ENCODE measurements at regions not wholly inside any gene's neighbourhood (a gene's known extent, or its start where the extent isn't known, plus 50 kb on each side); places are given as distances from the start of the nearest gene placed in this dataset.
"Not testable (repeated sequence)": the region's sequence is repeated elsewhere in the genome, so short reads cannot be mapped to it uniquely, and the experiment has no call there.

GRCh38 chr17:77036841-77037381 is 103.9 kb upstream of the SEC14L1 start:
- no peak for DNase-seq (ENCODE audit: extremely low read depth in 1 of 2, low read depth in 1 of 2)

GRCh38 chr17:77037943-77038342 is 102.8 kb upstream of the SEC14L1 start:
- no peak for DNase-seq (ENCODE audit: extremely low read depth in 1 of 2, low read depth in 1 of 2)

- no peak for DNase-seq (ENCODE audit: extremely low read depth in 1 of 2, low read depth in 1 of 2)
Measured at GRCh38 chr17:77038884-77039555, 101.7 kb upstream of the SEC14L1 start.

- no peak for DNase-seq (ENCODE audit: extremely low read depth in 1 of 2, low read depth in 1 of 2)
Measured at GRCh38 chr17:77042476-77043231, 98.1 kb upstream of the SEC14L1 start.

- DNase-seq (ENCODE audit: extremely low read depth in 1 of 2, low read depth in 1 of 2), result no peak
Measured at GRCh38 chr17:77045441-77046041, 95.2 kb upstream of the SEC14L1 start.

DNA sequence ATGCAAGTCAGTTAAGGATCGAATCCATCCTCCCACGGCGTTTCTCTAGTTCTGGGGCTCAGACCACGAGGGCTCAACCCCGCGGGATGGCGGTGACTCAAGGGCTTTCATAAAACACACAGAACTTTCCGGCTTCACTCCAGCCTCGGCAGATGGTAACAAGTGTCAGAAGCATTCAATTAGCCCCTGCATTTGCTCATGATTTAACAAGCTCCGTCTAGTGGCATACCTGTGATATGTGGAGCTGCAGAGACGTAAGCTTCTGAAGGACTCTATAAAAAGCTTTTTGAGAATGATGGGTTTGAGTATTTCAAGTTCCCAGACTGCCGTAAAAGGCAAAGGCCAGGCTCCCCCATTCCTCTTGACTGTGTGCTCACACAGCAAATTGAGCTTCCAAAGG is 91.3 kb upstream of the SEC14L1 start:
- DNase-seq (ENCODE audit: extremely low read depth in 1 of 2, low read depth in 1 of 2), result no peak

DNA sequence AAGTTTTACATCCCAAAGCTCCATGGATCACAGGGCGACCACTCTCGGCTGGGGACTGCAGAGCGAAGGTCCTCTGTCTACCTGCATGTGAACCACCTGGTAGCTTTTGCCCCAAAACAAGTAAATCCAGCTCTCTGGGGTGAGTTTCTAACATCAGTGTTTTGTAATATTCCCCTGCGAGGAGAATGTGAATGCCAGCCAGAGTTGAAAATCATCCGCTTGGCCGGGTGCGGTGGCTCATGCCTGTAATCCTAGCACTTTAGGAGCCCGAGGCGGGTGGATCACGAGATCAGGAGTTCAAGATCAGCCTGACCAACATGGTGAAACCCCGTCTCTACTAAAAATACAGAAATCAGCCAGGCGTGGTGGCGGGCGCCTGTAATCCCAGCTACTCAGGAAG is 89.9 kb upstream of the SEC14L1 start:
- DNase-seq (ENCODE audit: extremely low read depth in 1 of 2, low read depth in 1 of 2), result not testable (repeated sequence)

DNA sequence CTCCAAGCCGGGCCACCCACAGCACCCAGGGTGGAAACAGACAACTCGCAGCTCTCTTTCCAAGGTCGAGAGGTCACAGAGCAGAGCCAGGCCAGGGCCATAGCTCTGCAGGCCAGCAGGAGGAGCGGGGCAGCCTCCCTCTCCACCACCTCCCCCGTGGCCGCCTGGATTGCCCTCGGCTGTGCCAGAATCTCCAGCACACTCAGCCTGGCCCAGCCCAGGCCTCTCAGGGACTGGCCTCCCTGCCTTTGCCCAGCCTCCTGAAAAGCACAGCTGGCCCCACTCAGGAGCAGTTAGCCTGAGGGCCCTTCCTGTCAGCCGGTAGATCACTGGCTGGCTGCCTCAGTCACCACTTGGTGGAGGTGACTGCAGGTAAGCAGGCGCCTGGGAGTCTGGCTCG is 85.8 kb upstream of the SEC14L1 start:
- no peak for DNase-seq (ENCODE audit: extremely low read depth in 1 of 2, low read depth in 1 of 2)

- no peak for DNase-seq (ENCODE audit: extremely low read depth in 1 of 2, low read depth in 1 of 2)
Measured at GRCh38 chr17:77055453-77055852, 85.3 kb upstream of the SEC14L1 start.

- no peak for DNase-seq (ENCODE audit: extremely low read depth in 1 of 2, low read depth in 1 of 2)
Measured at GRCh38 chr17:77058016-77058415, 82.8 kb upstream of the SEC14L1 start.

DNA sequence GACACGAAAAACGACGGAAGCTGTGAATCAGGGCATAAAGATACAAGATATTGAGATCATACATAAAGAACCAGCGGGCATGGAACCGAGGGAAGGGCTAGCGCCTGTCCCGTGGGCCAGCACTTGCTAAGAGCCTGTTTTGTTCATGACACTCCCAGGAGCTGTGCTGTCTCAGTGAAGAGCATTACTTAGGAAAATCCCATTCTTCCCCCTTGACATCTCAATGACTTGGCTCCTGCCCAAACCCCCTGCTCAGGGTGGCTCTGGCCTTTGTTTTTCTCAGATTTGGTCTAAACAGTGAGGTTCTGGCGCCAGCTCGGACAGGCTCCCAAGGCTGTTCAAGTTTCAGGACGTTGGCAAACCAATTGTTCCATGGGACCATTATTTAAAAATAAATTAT is 79.1 kb upstream of the SEC14L1 start:
- no peak for DNase-seq (ENCODE audit: extremely low read depth in 1 of 2, low read depth in 1 of 2)

- no peak for DNase-seq (ENCODE audit: extremely low read depth in 1 of 2, low read depth in 1 of 2)
Measured at GRCh38 chr17:77064598-77064997, 76.2 kb upstream of the SEC14L1 start.

GRCh38 chr17:77066165-77066564 is 74.6 kb upstream of the SEC14L1 start:
- no peak for DNase-seq (ENCODE audit: extremely low read depth in 1 of 2, low read depth in 1 of 2)

- not testable (repeated sequence) for DNase-seq (ENCODE audit: extremely low read depth in 1 of 2, low read depth in 1 of 2)
Measured at GRCh38 chr17:77066726-77067409, 73.9 kb upstream of the SEC14L1 start.

DNA sequence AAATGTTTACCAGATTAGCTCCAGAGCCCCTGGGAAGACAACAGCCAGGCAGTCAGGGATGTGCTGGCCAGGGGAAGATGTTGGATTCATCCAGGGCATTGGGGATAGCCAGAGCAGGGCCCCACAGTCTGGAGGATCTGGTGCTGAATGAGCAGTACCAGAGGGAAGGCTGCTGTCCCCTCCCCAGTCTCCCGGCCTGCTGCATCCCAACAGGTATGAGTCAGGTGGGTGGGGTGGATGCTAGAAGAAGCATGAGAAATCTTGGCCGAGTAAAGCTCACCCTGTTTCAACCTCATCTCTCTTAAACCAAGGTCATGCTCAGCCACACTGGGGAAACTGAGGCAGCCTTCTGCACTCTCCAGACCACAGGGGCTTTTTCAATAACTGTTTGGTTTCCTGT is 71.9 kb upstream of the SEC14L1 start:
- no peak for DNase-seq (ENCODE audit: extremely low read depth in 1 of 2, low read depth in 1 of 2)

GRCh38 chr17:77070888-77071279 is 69.9 kb upstream of the SEC14L1 start:
- no peak for DNase-seq (ENCODE audit: extremely low read depth in 1 of 2, low read depth in 1 of 2)

DNA sequence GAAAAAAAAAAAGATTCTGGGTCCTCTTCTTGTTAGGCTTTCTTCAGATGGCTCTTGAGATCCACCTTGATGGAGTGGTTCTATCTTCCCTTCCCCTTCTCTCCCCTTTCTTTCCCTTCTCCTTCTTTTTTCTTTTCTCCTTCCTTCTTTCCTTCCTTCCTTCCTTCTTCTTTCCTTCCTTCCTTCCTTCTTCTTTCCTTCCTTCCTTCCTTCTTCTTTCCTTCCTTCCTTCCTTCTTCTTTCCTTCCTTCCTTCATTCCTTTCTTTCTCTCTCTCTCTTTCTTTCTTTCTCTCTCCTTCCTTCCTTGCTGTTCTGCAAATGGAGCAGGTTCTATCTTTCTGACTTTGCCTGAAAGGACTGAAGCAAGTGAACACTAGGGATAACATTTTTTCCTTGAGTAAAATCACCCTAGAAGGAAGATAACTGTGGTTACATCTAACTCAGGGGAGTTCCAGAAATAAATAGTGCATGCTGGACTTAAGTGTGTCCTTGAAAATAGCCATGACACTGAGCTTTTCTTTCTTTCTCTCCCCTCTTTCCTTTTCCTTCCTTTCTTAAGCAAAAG is 68.8 kb upstream of the SEC14L1 start:
- DNase-seq (ENCODE audit: extremely low read depth in 1 of 2, low read depth in 1 of 2), result no peak

- no peak for DNase-seq (ENCODE audit: extremely low read depth in 1 of 2, low read depth in 1 of 2)
Measured at GRCh38 chr17:77072670-77073069, 68.1 kb upstream of the SEC14L1 start.

GRCh38 chr17:77074681-77075080 is 66.1 kb upstream of the SEC14L1 start:
- DNase-seq (ENCODE audit: extremely low read depth in 1 of 2, low read depth in 1 of 2), result no peak

- DNase-seq (ENCODE audit: extremely low read depth in 1 of 2, low read depth in 1 of 2), result no peak
Measured at GRCh38 chr17:77076124-77076830, 64.5 kb upstream of the SEC14L1 start.
